ENCODE measurements at regions not wholly inside any gene's neighbourhood (a gene's known extent, or its start where the extent isn't known, plus 50 kb on each side); places are given as distances from the start of the nearest gene placed in this dataset.
"Not testable (repeated sequence)": the region's sequence is repeated elsewhere in the genome, so short reads cannot be mapped to it uniquely, and the experiment has no call there.

DNA sequence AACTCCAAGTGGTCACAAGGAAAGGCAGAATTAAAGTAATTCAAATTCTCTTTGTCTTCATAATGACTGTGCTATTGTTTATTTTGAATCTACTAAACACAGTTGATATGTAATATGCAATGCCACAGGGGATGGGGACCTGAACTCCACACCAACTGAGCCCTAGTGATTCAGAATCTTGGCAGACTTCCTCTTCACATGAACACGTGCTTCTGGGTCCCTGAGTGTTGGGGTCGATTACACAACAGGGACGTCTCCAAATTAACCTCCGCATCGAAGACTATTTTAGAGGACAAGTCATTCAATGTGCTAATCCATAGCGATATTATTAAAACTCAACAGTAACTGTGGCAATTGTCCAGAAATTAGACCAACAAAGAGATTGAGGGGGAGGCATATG lies 95.3 kb upstream of the CARD11 start:
- no peak for DNase-seq

DNA sequence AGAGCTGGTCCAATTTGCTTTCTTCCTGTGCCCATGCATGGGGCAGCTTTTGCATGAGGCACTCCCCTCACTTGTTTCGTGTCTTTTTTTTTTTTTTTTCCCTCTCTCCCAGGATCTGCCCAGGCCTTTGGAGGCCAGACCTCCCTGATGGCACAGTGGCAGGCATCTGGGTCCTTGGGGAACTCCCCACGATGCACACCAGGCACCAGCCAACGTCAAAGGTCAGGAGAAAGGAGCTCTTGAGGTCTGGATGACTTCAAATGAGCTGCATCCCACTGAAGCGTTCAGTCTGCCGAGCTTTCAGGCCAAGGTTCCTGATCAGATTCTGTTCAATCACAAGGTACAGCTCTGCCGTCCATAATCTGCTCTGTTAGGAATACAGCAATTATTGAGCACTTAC lies 97.2 kb upstream of the CARD11 start:
- no peak for DNase-seq

DNA sequence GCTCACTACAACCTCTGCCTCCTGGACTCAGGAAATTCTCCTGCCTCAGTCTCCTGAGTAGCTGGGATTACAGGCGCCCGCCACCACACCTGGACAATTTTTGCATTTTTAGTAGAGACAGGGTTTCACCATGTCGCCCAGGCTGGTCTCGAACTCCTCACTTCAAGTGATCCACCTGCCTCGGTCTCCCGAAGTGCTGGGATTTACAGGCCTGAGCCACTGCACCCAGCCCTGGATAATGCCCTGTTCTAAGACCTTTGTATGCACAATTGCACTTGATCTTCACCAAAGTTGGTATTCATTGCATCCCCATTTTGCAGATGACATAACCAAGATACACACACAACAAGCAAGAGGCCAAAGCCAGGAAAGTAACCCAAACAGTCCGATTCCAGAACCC lies 97.7 kb upstream of the CARD11 start:
- no peak for DNase-seq

DNA sequence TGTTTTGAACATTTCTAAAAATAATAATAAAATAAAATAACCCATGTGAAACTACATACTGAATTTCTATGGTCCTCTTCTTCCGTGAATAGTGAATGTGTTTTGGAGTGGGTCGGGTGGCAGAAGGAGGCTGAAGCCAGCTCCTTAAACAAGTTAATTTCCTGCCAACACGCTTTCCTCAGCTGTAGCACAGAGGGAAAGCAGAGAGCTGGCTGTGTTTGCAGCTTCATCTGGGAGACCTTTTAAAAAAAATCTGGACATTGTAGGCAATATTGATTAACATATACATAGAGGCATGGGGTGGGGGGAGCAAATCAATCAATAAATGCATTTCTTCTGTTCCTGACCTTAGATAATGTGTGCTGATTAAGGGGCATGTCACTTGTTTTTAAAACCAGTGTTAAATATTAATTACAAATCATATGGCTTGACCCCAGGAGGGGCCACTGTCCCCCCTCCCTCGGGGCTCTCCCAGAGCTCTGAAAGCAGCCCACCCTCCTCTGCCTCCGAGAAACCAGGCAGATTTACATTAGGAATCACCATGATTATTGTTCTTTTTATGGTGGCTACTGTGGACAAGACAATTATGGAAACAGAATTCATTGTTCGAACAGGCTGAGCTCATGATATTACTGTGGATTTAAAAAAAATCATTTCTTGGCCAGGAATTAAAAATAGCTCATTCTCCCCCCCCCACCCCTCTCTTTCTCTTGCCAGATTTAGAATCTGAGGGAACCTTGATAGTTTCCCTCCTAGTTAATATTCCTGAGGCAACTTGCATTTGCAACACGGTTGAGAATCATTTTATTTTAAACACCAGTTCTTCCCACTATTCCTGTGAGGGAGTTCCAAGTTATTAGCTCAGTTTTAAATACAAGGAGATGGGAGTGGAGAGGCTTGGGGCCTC lies 100.5 kb upstream of the CARD11 start:
- DNase-seq, result no peak

DNA sequence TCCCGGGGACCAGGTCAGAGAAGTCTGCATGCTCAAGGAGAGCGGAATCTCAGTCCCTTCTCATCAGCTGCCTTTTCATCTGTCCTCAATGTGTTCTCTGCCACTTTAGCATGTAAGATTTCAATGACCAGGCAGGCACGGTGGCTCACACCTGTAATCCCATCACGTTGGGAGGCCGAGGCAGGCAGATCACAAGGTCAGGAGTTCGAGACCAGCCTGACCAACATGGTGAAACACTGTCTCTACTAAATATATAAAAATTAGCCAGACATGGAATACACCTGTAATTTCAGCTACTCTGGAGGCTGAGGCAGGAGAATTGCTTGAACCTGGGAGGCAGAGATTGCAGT lies 101.1 kb upstream of the CARD11 start:
- DNase-seq, result not testable (repeated sequence)

DNA sequence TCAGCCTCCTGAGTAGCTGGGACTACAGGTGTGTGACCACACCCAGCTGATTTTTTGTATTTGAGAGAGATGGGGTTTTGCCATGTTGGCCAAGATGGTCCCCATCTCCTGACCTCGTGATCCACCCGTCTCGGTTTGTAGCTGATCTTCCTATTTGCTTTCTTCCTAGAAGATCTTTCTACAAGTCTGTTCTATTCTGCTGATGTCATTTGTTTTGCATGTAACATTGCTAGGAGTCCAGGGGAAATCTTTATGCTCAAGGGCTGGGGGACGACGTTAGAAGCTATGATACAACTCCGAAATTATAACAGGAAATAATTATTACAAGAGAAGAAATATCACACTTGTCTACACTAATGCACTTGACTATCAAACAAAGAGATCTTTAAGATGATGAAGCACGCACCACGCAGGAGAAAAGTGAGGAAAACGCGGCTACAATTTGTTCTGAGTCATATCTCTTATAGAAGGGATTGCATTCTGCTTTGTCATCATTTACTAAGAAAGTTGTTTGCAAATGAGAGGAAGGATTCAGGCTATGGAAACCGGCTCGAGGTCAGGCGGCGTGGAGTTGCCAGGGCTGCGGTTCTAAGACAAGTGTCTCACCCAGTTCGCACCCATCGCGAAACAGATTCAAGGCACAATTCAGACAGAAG lies 103.0 kb upstream of the CARD11 start:
- no peak for DNase-seq

DNA sequence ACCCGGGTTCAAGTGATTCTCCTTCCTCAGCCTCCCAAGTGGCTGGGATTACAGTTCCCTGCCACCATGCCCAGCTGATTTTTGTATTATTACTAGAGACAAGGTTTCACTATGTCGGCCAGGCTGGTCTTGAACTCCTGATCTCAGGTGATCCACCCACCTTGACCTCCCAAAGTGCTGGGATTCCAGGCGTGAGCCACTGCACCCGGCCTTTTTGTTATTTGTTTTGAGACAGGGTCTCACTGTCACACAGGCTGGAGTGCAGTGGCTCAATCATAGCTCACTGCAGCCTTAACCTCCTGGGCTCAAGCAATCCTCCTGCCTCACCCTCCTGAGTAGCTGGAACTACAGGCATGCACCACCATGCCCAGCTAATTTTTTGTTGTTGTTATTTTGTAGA lies 104.8 kb upstream of the CARD11 start:
- not testable (repeated sequence) for DNase-seq

DNA sequence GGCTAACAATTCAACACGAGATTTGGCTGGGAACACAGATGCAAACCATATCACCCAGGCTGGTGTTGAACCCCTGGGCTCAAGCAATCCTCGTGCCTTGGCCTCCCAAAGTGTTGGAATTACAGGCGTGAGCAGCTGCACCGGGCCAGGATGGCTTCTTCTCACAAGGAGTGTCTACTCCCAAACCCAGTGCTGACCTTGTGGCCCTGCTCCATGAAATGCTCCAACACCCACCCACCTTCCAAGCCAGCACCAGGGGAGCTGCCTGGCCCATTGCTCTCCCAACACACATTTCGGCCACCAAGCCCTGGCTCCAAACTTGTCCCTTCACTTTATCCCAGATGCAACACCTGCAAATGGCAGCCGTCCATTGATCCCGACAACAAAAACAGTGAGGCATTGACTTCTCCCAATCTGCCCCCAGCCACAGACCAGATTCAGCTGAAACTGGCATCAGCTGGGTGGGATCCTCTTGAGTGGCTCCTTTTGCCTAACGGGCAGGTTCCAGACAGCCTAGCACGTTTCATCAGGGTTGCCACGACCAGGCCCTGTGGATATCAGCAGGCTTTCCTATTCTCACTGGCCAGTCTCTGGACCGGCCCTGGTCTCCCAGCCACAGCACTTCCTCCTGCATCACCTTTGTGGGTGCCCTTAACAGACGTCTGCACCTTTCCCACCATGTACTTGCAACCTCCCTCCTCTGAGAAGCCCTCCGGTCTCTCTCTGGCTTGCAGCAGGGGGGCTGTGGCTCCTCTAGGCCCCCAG lies 105.7 kb upstream of the CARD11 start:
- no peak for DNase-seq

DNA sequence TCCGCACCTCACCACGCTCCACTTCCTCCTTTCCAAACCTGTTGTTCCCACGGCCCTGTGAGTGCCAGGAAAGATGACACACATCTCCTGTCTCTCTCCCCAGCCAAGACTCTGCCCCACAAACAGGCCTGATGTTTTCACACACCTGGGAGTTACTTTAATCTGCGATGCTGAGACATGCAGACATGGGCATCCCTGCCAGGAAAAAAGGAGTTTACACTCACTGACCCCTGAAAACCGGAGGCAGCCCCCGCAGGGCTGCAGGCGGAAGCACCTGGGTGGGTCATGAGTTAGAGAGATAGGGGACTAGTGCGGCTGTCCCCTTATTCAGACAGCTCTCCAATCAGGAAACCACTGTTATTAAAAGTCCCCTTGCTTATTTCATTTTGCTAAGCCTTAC lies 106.4 kb upstream of the CARD11 start:
- no peak for DNase-seq

DNA sequence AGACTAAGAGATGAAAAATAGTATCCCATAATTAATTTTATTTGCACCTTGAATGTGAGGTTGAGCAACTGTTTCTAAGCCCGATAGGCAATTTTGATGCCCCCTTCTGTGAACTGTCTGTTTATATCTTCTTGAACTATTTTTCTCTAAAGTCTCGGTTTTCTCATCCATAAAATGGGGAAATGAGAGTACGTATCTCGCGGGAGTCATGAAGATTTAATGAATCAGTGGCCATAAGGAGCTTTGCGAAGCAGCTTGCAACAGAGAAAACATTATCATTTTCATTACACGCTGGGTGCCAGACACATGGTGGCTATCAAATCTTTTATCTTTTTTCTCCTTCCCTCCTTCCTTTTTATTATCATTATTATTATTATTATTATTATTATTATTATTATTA lies 108.1 kb upstream of the CARD11 start:
- no peak for DNase-seq

DNA sequence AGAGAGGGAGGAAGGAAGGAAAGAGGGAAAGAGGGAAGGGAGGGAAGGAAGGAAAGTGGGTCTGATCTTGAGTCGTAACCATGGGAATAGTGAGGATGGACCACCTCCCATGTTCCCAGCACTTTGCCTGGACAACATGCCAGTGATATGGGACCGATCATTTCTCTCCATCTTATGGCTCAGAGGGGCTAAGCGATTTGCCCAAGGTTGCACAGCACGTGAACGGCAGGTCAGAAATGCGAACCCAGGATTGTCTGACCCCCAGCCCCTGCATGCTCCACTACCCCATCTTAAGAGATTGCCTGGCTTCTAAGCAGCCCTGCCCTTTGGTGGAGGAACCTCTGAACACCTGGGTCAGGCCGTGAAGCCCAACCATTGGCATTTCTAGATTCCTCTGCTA lies 109.0 kb upstream of the CARD11 start:
- DNase-seq, result no peak

DNA sequence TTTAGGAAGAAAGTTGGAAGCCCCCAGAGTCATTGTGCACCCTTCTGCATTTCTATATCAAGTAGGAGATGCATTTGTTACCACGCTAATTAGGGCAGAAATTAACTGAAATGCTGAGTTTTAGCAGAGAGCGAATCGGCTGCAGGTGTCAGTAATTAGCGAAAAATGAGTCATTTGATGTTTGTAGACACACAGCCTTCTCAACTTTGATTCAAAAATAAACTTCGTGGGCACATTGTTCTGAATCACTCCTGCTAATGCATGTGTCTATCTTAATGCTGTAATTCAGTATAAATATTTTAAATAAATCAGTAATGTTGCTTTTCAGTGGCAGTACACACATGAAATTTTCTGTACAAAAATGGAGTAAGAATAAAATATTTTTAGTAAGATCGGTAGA lies 109.5 kb upstream of the CARD11 start:
- no peak for DNase-seq

DNA sequence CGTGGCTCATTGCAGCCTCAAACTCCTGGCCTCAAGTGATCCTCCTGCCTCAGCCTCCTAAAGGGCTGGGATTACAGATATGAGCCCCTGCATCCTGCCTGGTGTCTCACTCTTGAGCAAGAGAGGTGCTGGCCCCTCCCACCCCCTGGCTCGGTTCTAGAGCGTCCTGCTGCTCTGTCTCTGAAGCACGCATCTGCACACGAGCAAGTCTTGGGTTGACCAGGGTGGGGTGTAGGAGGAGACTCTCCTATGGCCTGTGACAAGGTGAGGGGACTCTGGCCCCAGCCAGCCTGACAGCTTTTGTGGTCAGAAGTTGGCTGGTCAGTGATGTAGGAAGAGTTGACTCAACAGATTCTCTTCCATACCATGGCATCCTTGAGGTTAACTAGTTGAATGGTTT lies 110.7 kb upstream of the CARD11 start:
- no peak for DNase-seq

DNA sequence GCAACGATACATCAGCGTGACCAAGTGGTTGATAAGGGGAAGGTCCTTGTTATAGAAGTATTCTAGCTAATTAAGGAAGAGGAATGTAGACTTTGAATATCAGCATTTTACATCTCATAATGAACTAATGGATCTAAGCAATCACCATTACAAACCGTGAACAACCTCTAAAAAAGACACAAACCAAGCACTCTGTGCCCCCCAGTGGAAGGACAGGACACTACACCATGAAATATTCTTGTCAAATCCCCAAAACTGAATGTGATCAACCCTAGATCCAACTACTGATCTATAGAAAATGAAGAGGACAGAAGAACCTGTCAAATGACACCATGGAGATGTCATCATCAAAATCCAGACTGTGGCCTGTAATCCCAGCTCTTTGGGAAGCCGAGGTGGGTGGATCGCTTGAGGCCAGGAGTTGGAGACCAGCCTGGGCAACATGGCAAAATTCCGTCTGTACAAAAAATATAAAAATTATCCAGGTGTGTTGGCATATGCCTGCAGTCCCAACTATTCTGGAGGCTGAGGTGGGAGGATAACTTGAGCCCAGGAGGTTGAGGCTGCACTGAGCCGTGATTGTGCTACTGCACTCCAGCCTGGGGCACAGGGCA lies 111.3 kb upstream of the CARD11 start:
- DNase-seq, result peak; percentile 24

DNA sequence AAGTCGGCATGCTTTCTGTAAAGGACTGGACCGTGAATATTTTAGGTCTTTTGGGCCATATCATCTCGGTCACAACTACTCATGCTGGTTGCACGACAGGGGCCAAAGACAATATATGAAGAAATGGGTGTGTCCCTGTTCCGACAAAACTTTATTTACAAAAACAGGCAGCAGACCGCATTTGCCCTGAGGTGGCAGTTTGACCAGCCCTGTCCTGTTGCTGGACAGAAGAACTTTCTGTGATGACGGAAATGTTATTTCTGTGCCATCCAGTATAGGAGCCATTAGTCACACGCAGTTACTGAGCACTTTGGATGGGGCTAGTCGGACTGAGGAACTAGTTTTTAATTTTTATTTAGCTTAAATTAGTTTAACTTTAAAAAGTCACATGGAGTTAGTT lies 112.8 kb upstream of the CARD11 start:
- DNase-seq, result no peak

DNA sequence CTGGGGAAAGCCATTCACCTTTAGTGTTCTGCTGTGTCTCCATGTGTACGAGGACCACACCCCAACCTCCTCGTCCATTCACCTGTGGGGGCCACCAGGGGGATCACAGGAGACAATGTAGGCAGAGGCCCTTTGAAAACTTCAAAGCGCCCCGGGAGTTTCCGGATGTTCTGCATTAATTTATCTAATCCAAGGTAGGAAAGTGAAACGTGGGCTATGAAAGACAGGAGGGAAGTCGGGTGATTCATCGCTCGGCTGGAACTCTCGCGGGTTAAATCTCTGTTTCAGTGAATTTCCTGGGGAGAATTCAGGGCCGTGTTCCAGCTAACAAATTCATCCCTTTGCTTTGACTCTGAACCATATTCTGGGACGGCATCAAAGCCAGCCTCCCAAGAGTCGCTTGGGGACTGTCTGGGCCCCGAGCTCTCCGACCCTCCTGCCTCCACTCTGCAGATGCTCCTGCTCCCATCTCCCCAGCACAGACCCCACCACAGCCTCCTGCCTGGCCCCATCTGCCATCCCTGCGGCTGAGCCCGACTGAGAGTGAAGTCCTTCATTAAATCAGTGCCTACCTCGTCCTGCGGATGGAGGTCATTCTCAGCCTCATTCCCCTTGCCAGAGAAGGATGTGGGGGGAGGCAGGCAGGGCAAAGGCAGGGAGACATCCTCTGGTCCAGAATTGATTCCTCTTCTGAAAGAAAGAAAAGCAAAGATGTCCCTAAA lies 114.1 kb upstream of the CARD11 start:
- DNase-seq, result no peak

DNA sequence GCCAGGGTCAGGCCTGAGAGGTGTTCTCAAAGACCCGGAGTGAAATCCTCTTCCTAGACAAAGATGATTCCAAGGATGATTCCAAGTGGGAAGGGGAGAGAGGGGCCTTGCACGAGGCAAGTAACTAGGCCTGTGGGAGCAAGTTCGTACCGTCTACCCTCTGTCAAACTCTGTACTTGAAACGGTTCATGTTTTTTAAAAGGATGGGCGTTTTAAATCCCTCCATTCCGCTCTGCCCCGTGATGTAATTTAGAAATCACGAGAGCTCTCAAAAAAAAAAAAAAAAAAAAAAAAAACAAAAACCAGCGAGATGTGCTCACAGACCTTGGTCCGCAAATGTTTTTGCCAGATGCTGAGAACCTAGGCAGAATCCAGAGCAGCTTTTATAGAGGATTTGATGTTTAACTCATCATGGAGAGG lies 114.7 kb upstream of the CARD11 start:
- DNase-seq, result no peak

DNA sequence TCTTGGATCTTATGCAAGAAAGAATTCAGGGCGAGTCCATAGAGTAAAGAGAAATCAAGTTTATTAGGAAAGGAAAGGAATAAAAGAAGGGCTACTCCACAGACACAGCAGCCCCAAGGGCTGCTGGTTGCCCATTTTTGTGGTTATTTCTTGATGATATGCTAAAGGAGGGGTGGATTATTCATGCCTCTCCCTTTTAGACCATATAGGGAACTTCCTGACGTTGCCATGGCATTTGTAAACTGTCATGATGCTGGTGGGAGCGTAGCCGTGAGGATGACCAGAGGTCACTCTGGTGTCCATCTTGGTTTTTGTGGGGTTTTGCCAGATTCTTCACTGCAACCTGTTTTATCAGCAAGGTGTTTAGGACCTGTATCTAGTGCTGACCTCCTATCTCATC lies 115.4 kb upstream of the CARD11 start:
- no peak for DNase-seq

DNA sequence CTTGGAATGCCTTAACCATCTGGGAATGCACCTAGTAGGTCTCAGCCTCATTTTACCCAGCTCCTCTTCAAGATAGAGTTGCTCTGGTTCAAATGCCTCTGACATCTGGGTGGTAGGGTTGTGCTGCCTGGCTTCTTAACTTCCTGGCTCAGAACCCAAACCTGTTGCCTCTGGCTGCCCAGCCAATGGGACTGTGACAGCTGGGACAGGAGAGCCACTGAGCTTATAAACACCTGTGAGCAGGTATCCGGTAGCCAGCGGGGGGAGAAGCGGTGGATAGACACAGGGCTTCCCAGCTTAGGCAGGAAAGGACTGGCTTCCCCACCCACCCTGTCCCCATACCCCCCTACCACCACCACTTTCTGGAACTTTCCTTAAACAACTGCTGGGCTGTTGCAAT lies 115.8 kb upstream of the CARD11 start:
- DNase-seq, result no peak

DNA sequence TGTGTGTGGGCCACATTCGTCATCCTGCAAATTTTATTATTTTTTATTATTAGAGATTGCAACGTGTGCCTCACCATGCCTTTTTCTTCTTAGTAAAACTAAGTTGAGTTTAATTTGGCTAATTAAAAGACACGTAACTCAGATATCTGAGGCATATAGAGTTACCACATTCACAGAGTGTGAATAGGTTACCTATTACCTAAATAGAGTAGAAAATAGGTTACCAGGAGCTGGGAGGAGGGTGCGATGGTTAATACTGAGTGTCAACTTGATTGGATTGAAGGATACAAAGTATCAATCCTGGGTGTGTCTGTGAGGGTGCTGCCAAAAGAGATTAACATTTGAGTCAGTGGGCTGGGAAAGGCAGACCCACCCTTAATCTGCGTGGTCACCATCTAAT lies 116.3 kb upstream of the CARD11 start:
- not testable (repeated sequence) for DNase-seq

DNA sequence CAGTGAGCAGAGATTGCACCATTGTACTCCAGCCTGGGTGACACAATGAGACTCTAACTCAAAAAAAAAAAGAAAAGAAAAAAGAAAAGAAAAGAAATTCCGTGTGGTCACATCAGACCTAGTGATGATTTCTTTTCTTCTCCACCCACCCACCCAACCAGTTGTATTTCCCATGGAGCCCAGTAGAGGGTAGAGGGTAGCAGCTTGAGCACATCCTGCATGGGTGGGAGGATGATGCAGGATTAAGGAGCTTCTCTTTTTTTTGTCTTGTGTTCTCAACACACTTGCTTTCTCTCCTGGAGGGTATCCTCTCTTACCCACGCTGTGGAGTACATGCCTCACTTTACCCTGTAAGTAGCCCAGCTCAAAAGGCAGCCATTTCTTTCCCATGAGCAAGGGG lies 118.6 kb upstream of the CARD11 start:
- DNase-seq, result no peak

DNA sequence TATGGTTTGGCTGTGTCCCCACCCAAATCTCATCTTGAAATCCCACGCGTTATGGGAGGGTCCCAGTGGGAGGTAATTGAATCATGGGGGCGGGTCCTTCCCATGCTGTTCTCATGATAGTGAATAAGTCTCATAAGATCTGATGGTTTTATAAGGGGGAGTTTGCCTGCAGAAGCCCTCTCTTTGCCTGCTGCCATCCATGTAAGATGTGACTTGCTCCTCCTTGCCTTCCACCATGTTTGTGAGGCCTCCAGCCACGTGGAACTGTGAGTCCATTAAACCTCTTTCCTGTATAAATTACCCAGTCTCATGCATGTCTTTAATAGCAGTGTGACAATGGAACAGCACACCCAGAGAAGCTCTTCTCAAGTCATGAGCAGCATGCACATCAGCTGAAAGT lies 119.1 kb upstream of the CARD11 start:
- DNase-seq, result not testable (repeated sequence)

DNA sequence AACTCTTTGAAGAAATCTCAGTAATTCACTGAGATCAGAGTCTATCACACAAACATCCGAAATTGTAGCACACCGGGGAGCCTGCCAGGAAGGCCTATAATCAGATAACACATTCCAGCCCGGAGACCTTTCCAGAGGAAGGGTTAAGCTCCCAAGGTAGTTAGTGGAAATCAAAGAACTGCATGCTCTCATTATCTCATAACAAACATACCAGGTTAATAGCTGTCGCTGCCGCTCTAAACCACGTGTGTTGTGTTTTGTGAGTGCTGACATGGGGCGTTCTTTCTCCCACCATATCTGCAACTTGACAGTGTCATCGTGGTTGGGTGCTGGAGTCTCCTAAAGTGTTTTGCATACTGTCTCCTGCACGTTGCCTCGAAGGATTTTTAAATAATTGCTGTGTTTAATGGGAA lies 120.7 kb upstream of the CARD11 start:
- DNase-seq, result no peak

Measured in NCI-H1436 (cell line).